ENCODE measurements at regions not wholly inside any gene's neighbourhood (a gene's known extent, or its start where the extent isn't known, plus 50 kb on each side); places are given as distances from the start of the nearest gene placed in this dataset.
"Not testable (repeated sequence)": the region's sequence is repeated elsewhere in the genome, so short reads cannot be mapped to it uniquely, and the experiment has no call there.

- DNase-seq, result no peak
These were observed 56.4 kb downstream of the FOXF2 start for GRCh38 chr6:1445650-1446330.

- DNase-seq, result no peak
These were observed 60.5 kb downstream of the FOXF2 start for GRCh38 chr6:1449896-1450295.

DNA sequence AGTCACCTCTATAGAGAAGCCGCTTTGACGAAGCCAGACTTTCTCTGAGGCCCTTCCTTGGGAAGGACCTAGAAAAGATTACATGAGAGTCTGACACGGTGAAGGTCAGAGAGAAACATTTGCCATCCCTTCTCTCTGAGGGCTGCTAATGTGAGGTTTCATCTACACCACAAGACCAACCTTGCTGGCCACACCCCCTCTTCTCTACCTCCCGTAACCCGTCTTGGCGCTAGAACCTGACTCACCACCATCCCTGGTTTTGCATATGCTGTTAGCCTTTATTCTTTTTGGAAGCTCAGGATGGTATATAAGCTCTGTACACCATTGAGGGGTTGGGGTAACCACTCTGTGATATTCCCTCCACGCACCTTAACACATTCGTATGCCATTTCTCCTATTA lies 63.6 kb downstream of the FOXF2 start:
- DNase-seq, result no peak

- not testable (repeated sequence) for DNase-seq
These were observed 67.4 kb downstream of the FOXF2 start for GRCh38 chr6:1456816-1457215.

DNA sequence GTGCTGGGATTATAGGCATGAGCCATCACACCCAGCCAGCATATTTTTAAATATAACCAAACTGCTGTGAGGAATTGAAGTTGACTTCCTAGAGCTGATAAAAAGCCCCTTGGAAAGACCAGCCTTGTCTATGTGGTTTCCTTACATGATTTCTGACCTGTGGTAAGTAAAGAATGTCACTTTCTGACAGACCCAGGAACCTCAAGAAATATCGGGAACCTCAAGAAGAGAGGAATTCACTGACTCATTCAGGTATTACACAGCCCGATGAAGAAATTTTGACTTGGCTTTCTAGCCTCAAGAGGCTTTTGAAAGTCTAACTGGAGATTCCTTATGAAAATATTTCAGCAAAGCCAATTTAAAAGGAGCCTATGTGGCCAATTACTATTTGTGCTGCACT lies 71.8 kb downstream of the FOXF2 start:
- DNase-seq, result no peak

DNA sequence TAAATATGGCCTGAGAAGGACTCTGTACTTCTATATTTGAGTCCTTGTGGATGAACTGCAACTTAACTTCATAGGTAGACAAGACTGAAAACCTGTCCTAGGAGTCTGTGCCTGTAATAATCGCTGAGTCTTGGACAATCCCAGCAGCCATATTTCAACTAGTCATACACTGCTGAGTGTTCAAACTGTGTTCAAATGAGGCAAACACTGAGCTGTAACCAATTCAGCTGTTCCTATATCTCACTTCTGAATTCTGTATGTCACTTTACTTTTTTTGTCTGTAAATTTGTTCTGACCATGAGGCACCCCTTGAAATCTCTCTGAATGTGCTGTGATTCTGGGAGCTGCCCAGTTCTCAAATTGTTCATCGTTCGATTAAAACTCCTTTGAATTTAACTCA lies 72.4 kb downstream of the FOXF2 start:
- no peak for DNase-seq

- DNase-seq, result no peak
These were observed 73.9 kb downstream of the FOXF2 start for GRCh38 chr6:1463275-1463674.

DNA sequence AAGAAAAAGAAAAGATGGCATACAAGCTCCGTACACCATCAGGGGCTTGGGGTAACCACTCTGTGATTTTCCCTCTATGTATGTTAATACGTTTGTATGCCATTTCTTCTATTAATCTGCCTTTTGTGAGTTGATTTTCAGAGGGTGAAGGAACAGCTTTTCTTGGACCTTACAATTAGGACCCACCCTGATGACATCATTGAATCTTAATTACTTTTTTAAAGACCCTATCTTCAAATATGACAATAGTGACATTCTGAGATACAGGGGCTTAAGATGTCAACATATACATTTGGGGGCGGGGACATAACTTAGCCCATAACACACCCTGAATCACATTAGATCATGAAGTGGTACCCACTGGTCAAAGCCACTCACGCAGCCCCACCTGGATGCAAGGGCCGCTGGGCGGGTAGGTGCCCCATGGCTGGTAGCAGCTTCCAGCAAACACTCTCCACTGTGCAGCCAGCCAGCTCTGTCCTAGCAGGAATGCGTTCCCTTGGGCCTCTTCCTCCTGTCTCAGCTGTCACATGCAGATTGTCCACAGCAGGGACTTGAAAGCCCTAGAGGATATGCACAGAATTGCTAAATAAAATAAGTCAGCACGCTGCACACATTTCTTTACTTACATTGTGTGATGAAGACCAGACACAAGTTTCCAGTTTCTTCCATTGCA lies 74.5 kb downstream of the FOXF2 start:
- DNase-seq, result no peak

DNA sequence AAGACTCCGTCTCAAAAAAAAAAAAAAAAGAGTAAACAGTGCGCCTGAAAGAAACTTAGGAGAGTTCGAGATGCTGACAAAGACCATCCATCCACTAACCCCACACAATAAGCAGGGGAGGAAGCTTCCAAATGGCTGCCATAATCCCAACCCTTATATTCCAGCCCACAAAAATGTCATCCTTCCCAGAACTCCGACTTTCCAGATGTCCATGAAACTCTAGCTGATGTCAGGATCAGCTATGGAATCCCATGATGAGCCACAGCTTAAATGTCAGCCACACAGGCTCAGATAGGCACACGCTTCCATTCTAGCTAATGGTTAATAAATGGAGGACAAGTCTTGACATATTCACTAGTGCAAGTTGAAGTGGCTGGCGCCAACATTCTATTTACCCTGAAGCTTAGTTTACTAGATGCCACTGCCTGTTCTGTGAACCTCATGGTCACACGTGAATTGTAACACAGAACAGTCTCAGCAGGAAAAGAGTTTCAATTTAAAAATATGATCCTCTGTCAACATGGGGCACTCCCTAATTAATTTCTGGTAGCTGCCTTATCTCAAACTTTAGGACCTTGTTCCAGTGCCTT lies 75.5 kb downstream of the FOXF2 start:
- DNase-seq, result no peak

DNA sequence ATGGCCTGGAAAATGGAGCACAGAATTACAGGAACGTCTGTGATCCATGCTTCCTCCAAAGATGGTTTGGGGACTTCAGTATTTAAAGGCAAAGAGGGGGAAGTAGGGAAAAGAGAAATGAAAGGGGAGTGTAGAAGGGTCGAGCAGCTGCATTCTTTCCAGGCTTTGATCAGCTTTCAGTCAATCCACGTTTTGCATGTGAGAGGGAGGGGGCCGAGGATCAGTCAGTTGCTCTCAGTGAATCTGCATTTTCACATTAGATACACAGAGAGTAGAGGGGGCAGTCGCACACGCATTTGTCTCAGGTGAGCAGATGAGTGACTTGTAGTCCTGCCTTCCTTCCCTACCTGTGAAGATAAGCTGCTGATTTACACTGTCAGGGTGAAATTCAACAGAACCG lies 78.8 kb downstream of the FOXF2 start:
- DNase-seq, result no peak

DNA sequence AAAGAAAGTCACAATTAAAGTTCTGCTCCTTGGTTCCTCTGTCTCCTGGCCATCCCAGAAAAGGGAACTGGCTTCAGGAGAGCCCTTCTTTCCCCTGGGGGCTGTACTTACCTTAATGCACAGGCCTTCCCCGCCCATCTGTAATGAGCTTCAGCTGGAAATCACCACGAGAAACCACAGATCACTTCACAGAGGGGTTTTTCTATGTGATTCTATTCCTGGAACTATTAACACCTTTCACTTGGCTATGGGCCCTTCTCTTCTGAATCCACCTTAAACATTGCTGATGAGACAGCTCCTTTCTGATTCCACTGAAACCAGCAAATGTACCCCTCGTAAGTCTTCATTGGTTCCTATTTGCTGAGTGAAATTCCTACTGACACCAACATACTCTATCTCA lies 80.7 kb downstream of the FOXF2 start:
- DNase-seq, result no peak

- DNase-seq, result no peak
These were observed 83.3 kb downstream of the FOXF2 start for GRCh38 chr6:1472643-1473042.

GRCh38 chr6:1473166-1473565 lies 83.8 kb downstream of the FOXF2 start:
- DNase-seq, result no peak

- DNase-seq, result no peak
These were observed 84.2 kb downstream of the FOXF2 start for GRCh38 chr6:1473598-1473997.

GRCh38 chr6:1474205-1474604 lies 84.8 kb downstream of the FOXF2 start:
- no peak for DNase-seq

DNA sequence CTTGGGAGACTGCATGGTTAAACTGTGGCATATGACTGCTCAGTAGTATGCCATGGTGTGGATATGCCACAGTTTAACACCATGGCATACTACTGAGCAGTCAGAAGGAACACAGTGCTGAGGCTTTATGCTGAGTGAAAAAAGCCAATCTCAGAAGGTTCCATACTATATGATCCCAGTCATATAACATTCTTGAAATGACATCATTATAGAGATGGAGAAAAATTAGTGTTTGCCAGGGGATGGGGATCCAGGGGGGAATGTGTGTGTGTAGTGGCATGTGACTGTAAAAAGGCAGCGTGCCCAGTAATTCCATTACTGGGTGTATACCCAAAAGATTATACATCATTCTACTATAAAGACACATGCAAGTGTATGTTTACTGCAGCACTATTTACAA lies 85.8 kb downstream of the FOXF2 start:
- no peak for DNase-seq

- no peak for DNase-seq
These were observed 88.2 kb downstream of the FOXF2 start for GRCh38 chr6:1477432-1478090.

GRCh38 chr6:1478163-1478826 lies 88.9 kb downstream of the FOXF2 start:
- not testable (repeated sequence) for DNase-seq

DNA sequence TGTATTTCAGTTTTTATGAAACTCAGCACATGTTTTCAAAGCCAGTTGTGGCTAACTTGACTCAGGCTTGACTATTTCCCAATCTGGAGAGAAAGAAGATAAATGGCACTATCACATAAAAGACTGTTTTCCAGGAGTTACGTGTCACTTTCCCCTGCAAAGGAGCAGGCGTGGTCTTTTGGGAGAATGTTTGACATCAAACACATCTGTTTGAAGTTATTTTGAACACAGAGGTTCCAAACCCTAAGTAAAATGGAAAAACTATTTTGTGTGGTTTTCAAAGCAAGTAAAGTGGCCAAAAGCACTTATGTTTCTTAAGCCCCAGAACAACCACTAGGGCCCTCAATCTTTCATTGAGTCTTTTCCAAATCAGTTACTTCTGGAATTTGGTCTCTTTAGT lies 89.7 kb downstream of the FOXF2 start:
- DNase-seq, result no peak

GRCh38 chr6:1479601-1480221 lies 90.3 kb downstream of the FOXF2 start:
- no peak for DNase-seq

DNA sequence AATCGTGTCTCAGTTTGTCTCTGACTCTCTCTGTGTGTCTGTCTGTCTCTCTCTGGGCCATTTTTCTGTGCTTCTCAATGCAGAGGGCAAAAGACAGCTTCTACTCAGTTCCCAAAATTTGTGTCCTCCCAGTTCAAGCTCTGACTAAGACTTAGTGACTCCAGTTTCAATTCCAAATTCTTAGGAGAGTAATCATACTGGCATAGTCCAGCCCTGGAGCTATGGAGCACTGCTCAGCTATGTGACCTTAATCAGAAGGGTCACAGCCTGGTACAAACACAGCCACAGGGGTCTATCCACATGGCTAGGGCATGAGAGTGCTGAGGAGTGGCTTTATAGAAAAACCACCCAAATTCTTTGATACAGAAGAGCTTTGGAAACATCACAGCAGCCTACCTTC lies 91.9 kb downstream of the FOXF2 start:
- peak; percentile 85 to 90 for DNase-seq

- peak in 1 of 2 experiments; percentile 3 for DNase-seq
These were observed 93.2 kb downstream of the FOXF2 start for GRCh38 chr6:1482381-1483166.

Measured in SW 1271 (cell line).